ENCODE measurements at regions not wholly inside any gene's neighbourhood (a gene's known extent, or its start where the extent isn't known, plus 50 kb on each side); places are given as distances from the start of the nearest gene placed in this dataset.
A peak's percentile ranks its signal among the peaks of the same experiment; 100 is the strongest.
"Not testable (repeated sequence)": the region's sequence is repeated elsewhere in the genome, so short reads cannot be mapped to it uniquely, and the experiment has no call there.

- H3K27ac ChIP-seq: no peak overlapping the region
- WGBS, 2 donors: 28 to 36% methylated on average over 12 to 13 of the region's 13 CpGs
- no peak for DNase-seq
Observed at GRCh38 chr13:87810391-87810801, 139.2 kb downstream of the SLITRK5 start.

GRCh38 chr13:87810920-87811344 is 139.8 kb downstream of the SLITRK5 start:
- no peak for TF ChIP-seq POLR2A (IDR thresholded peaks at IDR 0.05)
- no peak for TF ChIP-seq CTCF (IDR thresholded peaks at IDR 0.05)
- 84 to 89% methylated on average over 14 of the region's 14 CpGs for WGBS, 2 donors
- H3K4me3 ChIP-seq (replicated peaks in 1 of 3): no peak overlapping the region
- intact Hi-C loops (cut with DNase I): no loop called here
- H3K27ac ChIP-seq: no peak overlapping the region
- H3K36me3 ChIP-seq: no peaks in the 10 kb centered on the region
- H3K4me1 ChIP-seq: no peaks in the 10 kb centered on the region
- no peak for DNase-seq
- no peaks in the 10 kb centered on the region for H3K9me3 ChIP-seq
- no peaks in the 10 kb centered on the region for H3K27me3 ChIP-seq

More at GRCh38 chr13:87810391-87810801, 139.2 kb downstream of the SLITRK5 start:
- Histone ChIP-seq H3K4me3 (replicated peaks in 1 of 3) (no peak overlapping the region), H3K27me3 (no peaks in the 10 kb centered on the region), H3K9me3 (no peaks in the 10 kb centered on the region), H3K4me1 (no peaks in the 10 kb centered on the region), H3K36me3 (no peaks in the 10 kb centered on the region)
- intact Hi-C loops (cut with DNase I): no loop called here
- TF ChIP-seq POLR2A (IDR thresholded peaks at IDR 0.05) (no peak), CTCF (IDR thresholded peaks at IDR 0.05) (peak in 1 of 6 experiments; percentile 13)

- WGBS, 2 donors: 70 to 78% methylated on average over 3 of the region's 3 CpGs
- no peaks in the 10 kb centered on the region for H3K9me3 ChIP-seq
- intact Hi-C loops (cut with DNase I): no loop called here
- TF ChIP-seq CTCF (IDR thresholded peaks at IDR 0.05) (no peak), POLR2A (IDR thresholded peaks at IDR 0.05) (no peak)
- H3K27ac ChIP-seq: no peak overlapping the region
- no peak for DNase-seq
- H3K27me3 ChIP-seq: no peaks in the 10 kb centered on the region
- no peak overlapping the region for H3K4me3 ChIP-seq (replicated peaks in 1 of 3)
- no peaks in the 10 kb centered on the region for H3K36me3 ChIP-seq
- no peaks in the 10 kb centered on the region for H3K4me1 ChIP-seq
Observed at GRCh38 chr13:87814403-87814802, 143.2 kb downstream of the SLITRK5 start.

- intact Hi-C loops (cut with DNase I): no loop called here
- TF ChIP-seq CTCF (IDR thresholded peaks at IDR 0.05) (no peak), POLR2A (IDR thresholded peaks at IDR 0.05) (no peak)
- no peaks in the 10 kb centered on the region for H3K9me3 ChIP-seq
- DNase-seq: no peak
- WGBS, 2 donors: 27 to 41% methylated on average over 1 of the region's 1 CpG
- H3K4me3 ChIP-seq (replicated peaks in 1 of 3): no peak overlapping the region
- no peaks in the 10 kb centered on the region for H3K27me3 ChIP-seq
- H3K36me3 ChIP-seq: no peaks in the 10 kb centered on the region
- no peak overlapping the region for H3K27ac ChIP-seq
- no peaks in the 10 kb centered on the region for H3K4me1 ChIP-seq
Observed at GRCh38 chr13:87820241-87820640, 149.1 kb downstream of the SLITRK5 start.

GRCh38 chr13:87821512-87821911 is 150.3 kb downstream of the SLITRK5 start:
- TF ChIP-seq POLR2A (IDR thresholded peaks at IDR 0.05) (no peak), CTCF (IDR thresholded peaks at IDR 0.05) (no peak)
- DNase-seq: no peak
- Histone ChIP-seq H3K36me3 (no peaks in the 10 kb centered on the region), H3K4me1 (no peaks in the 10 kb centered on the region), H3K9me3 (no peaks in the 10 kb centered on the region), H3K27ac (no peak overlapping the region), H3K27me3 (no peaks in the 10 kb centered on the region), H3K4me3 (replicated peaks in 1 of 3) (no peak overlapping the region)
- intact Hi-C loops (cut with DNase I): no loop called here
- 87% methylated on average over 4 of the region's 4 CpGs for WGBS, 2 donors

- H3K9me3 ChIP-seq; H3K4me1 ChIP-seq; H3K4me3 ChIP-seq (replicated peaks in 1 of 3); H3K27ac ChIP-seq; DNase-seq; H3K27me3 ChIP-seq; H3K36me3 ChIP-seq; intact Hi-C loops (cut with DNase I): not testable (repeated sequence)
- whole genome bisulfite sequencing, 2 donors: 78 to 83% methylated on average over 2 of the region's 2 CpGs
Observed at GRCh38 chr13:87826301-87826700, 155.1 kb downstream of the SLITRK5 start.

Measured in thyroid gland (tissue), 4 donors.